GM19238 (cell line): ENCODE measurements at regions not wholly inside any gene's neighbourhood (a gene's known extent, or its start where the extent isn't known, plus 50 kb on each side); places are given as distances from the start of the nearest gene placed in this dataset.
"Not testable (repeated sequence)": the region's sequence is repeated elsewhere in the genome, so short reads cannot be mapped to it uniquely, and the experiment has no call there.

Experiments
- DNase-seq: peaks from one replicate; pipeline ENCODE4 v3.0.0; 2011; ENCODE audit warnings: low spot score; ENCODE audit not compliant: insufficient read length

- DNase-seq = no peak
These were observed 91.3 kb upstream of the ABI1 start for GRCh38 chr10:26952094-26952493.

DNA sequence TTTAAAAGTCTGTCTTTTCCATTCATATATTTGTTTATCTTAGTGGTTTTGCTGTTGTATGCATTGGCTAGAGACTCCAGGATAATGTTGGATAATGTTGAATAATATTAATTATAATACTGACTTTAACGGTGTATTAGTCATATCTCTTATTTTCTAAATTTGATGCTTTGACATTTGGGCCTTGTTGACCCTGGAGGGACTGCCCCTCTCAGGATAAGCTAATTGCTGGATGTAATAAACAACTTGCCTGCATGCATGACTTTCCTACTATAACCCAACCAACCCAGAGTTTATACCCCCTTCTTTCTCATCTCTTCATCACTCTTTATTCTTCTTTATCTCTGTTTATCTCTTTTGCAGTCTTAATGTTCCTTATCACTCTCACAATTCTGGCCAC lies 90.9 kb upstream of the ABI1 start:
- no peak for DNase-seq

- DNase-seq = no peak
These were observed 90.2 kb upstream of the ABI1 start for GRCh38 chr10:26950934-26951333.

- DNase-seq = no peak
These were observed 85.5 kb upstream of the ABI1 start for GRCh38 chr10:26946102-26946811.

DNA sequence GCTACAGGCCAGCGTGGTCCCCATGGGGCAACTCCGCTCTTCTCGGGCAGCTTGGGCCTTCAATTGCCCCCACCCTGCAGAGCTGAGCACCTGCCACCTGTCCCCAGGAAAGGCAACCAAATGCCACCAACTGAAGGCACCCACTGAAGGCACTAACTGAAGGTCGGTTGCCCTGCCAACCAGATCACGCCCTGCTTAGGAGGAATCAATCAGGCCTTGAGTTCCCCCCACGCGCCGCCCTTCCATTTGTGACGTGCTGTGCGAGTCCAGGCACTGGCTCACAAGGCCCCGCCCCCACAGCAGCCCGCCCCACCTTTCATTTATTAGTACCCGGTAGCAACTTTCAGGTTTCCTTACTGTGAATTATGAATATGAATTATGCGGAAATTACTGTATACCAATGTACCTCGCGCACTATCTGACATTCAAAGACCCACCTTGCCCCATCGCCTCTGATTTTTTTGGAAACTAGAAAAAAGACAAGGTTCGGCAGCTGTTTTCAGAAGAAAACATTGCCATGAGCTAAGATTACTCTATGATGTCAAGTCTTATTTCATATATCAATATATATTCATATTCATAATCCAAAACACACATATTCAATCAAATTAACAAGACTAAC lies 83.6 kb upstream of the ABI1 start:
- DNase-seq = no peak

GRCh38 chr10:26939962-26940354 lies 79.2 kb upstream of the ABI1 start:
- no peak for DNase-seq

DNA sequence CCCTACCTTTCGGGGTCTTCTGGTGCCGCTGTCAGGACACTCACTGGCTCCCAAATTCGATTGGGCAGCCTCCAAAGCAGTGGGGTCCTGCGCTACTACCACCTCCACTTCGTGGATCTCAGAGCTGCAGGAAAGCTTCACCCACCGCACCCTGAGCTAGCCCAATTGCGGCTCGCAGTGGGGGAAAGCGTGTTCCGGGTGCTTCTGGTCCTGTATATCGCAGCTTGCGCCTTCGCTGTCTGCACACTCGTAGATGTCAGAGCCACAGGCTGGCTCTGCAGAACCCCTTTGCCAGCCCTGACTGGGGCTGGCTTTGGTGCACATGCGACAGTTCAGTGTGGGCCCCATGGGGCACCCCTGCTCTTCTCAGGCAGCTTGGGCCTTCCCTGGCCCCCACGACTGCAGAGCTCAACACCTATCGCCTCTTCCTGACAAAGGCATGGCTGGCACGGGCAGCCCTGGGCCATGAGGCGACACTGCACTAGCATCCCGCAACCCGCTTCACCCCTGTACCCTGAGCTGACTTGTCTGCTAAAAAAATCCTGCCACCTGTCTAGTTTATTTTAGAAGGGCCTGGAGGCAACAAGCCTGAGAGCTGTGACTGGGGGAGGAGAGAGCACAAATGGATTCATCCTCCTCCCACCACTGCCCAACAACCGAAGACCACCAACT lies 78.7 kb upstream of the ABI1 start:
- DNase-seq = no peak

DNA sequence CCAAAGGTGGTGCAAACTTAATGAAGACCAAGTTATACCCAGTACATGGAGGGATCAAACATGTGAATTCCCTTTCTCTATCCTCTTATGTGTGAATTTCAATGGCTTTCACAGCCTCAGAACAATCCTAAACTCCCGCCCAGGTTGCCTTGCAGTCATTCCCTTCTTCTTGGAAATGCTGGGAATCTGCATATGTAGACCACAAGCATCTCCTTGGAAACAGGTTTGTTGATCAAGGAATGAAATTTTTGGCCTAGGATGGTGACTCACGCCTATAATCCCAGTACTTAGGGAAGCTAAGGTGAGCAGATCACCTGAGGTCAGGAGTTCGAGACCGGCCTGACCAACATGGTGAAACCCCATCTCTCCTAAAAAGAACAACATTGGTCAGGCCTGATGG lies 77.8 kb upstream of the ABI1 start:
- DNase-seq = no peak

- no peak for DNase-seq
These were observed 76.6 kb upstream of the ABI1 start for GRCh38 chr10:26937371-26937770.

DNA sequence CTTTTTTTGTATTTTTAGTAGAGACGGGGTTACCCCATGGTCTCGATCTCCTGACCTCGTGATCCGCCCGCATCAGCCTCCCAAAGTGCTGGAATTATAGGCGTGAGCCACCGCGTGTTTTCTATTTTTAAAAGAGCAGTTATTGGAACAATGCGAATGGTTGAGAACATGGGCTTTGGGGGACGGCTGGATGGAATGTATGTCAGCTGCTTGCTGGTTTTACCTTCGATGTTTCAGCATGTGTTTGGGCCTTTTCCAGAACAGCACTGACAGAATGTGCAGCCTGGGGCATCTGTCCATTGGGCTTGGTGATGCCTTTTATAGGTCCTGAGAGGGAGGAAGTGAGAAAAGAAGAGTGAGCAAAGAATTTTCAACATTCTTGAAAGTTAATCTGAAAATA lies 73.4 kb upstream of the ABI1 start:
- DNase-seq = not testable (repeated sequence)

- no peak for DNase-seq
These were observed 71.8 kb upstream of the ABI1 start for GRCh38 chr10:26932576-26932975.

- DNase-seq = peak; percentile 42
These were observed 70.5 kb upstream of the ABI1 start for GRCh38 chr10:26931223-26931622.

GRCh38 chr10:26922824-26923223 lies 62.1 kb upstream of the ABI1 start:
- DNase-seq = not testable (repeated sequence)

- not testable (repeated sequence) for DNase-seq
These were observed 58.5 kb upstream of the ABI1 start for GRCh38 chr10:26919156-26919860.

GRCh38 chr10:26914898-26915297 lies 54.1 kb upstream of the ABI1 start:
- no peak for DNase-seq

DNA sequence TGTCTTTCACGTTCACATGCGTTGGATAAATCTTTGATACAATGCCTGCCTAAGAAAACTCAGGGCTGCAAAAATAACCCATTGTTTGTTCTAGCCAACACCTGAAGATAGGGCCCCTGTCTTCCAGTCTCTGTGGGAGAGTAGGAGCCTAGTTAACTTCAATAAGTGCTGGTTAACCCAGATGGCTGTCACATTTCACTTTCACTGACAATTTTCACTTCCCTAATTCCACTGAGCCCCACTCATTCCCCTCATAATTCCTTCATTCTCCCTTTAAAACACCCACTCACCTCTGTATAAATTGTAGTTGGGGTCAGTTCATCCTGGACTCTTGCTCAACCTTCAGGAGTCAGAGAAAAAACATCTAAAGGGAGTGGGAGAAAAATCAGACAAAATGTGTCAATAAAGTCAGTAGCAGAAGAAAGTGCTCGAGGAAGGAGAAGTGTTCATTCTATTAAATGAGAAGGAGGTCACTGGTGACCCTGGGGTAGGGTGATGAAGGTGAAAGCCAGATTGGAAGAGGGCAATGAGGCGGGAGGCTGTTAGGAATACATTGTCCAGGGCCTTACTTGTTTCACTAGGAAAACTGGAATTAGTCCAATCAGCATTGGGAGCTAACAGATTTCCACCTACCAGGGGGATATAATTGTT lies 51.2 kb upstream of the ABI1 start:
- no peak for DNase-seq
